HUES48 (cell line): ENCODE measurements at regions not wholly inside any gene's neighbourhood (a gene's known extent, or its start where the extent isn't known, plus 50 kb on each side); places are given as distances from the start of the nearest gene placed in this dataset.
A peak's percentile ranks its signal among the peaks of the same experiment; 100 is the strongest.

ENCODE experiments used
- H3K27ac ChIP-seq: one replicate; pipeline ENCODE4 v1.7.0; 2013; ENCODE audit warnings: low read depth, low read length, inconsistent platforms
- H3K27me3 ChIP-seq: 2 replicates; pipeline ENCODE4 v1.6.1; 2013; ENCODE audit warnings: mild to moderate bottlenecking, low read length; ENCODE audit not compliant: control insufficient read depth, insufficient read depth
- H3K36me3 ChIP-seq: 2 replicates; pipeline ENCODE4 v1.6.1; 2013; ENCODE audit warnings: low read length; ENCODE audit not compliant: control insufficient read depth, insufficient read depth
- H3K4me1 ChIP-seq: 2 replicates; pipeline ENCODE4 v1.6.1; 2013; ENCODE audit warnings: mild to moderate bottlenecking, low read length; ENCODE audit not compliant: control insufficient read depth, insufficient read depth
- H3K4me3 ChIP-seq: 2 replicates; pipeline ENCODE4 v1.5.1; 2013; ENCODE audit warnings: mild to moderate bottlenecking, low read depth, low read length
- H3K9ac ChIP-seq: 2 replicates; pipeline ENCODE4 v1.6.1; 2013; ENCODE audit warnings: mild to moderate bottlenecking, low read depth, low read length, moderate library complexity
- H3K9me3 ChIP-seq: 2 replicates; pipeline ENCODE4 v1.6.1; 2013; ENCODE audit warnings: low read length; ENCODE audit not compliant: control insufficient read depth, insufficient read depth

- Histone ChIP-seq H3K4me1 (peaks cover 3% of the 10 kb centered on the region; the same call in 1 of the 2 replicates), H3K4me3 (no peak overlapping the region), H3K9me3 (no peaks in the 10 kb centered on the region), H3K27ac (no peak overlapping the region), H3K27me3 (peaks cover 13% of the 10 kb centered on the region; the same call in 1 of the 2 replicates), H3K9ac (no peak overlapping the region), H3K36me3 (no peaks in the 10 kb centered on the region)
These were observed 155.2 kb downstream of the BCL11B start for GRCh38 chr14:99116741-99117295.

GRCh38 chr14:99117671-99118045 lies 154.3 kb downstream of the BCL11B start:
- H3K36me3 ChIP-seq: no peaks in the 10 kb centered on the region
- H3K4me3 ChIP-seq: peak overlapping the region; percentile 53; the same call in 1 of the 2 replicates
- no peak overlapping the region for H3K27ac ChIP-seq
- no peak overlapping the region for H3K9ac ChIP-seq
- H3K9me3 ChIP-seq: no peaks in the 10 kb centered on the region
- H3K4me1 ChIP-seq: peaks cover 3% of the 10 kb centered on the region; the same call in 1 of the 2 replicates
- H3K27me3 ChIP-seq: peaks cover 13% of the 10 kb centered on the region; the same call in 1 of the 2 replicates

- Histone ChIP-seq H3K36me3 (no peaks in the 10 kb centered on the region), H3K4me3 (peak overlapping the region; percentile 53), H3K27ac (no peak overlapping the region), H3K9ac (peak overlapping the region; percentile 5; the same call in 1 of the 2 replicates), H3K27me3 (peaks cover 13% of the 10 kb centered on the region; the same call in 1 of the 2 replicates), H3K9me3 (no peaks in the 10 kb centered on the region), H3K4me1 (peaks cover 3% of the 10 kb centered on the region; the same call in 1 of the 2 replicates)
These were observed 153.8 kb downstream of the BCL11B start for GRCh38 chr14:99118046-99118721.

- Histone ChIP-seq H3K36me3 (no peaks in the 10 kb centered on the region), H3K4me1 (peaks cover 3% of the 10 kb centered on the region; the same call in 1 of the 2 replicates), H3K4me3 (no peak overlapping the region), H3K9ac (no peak overlapping the region), H3K27ac (no peak overlapping the region), H3K9me3 (no peaks in the 10 kb centered on the region), H3K27me3 (peaks cover 13% of the 10 kb centered on the region; the same call in 1 of the 2 replicates)
These were observed 153.1 kb downstream of the BCL11B start for GRCh38 chr14:99118946-99119345.
